ENCODE measurements at regions not wholly inside any gene's neighbourhood (a gene's known extent, or its start where the extent isn't known, plus 50 kb on each side); places are given as distances from the start of the nearest gene placed in this dataset.
"Not testable (repeated sequence)": the region's sequence is repeated elsewhere in the genome, so short reads cannot be mapped to it uniquely, and the experiment has no call there.

- H4K20me1 ChIP-seq (ENCODE audit: insufficient read depth); H3K4me3 ChIP-seq (replicated peaks in 1 of 2; ENCODE audit: low read depth in 1 of 2, low read length in 2 of 2); H3K36me3 ChIP-seq (ENCODE audit: control insufficient read depth in 1 of 2, insufficient read depth in 2 of 2, low read length in 2 of 2); H3K9me2 ChIP-seq (ENCODE audit: insufficient read depth); H3K9me3 ChIP-seq (ENCODE audit: control insufficient read depth in 1 of 2, insufficient read depth in 1 of 2, low read depth in 1 of 2, low read length in 2 of 2); RAD21 ChIA-PET (ENCODE audit: low non-redundant PET in 1 of 2, low total read pairs in 2 of 2, uncharacterized antibody in 2 of 2, unreplicated experiment in 2 of 2); BruUV-seq (replicated peaks); intact Hi-C loops (cut with micrococcal nuclease); CTCF ChIA-PET; H2AFZ ChIP-seq (ENCODE audit: low read depth, low read length, poor library complexity, severe bottlenecking); ATAC-seq; H3K27me3 ChIP-seq (ENCODE audit: insufficient read depth, low read length); H3K4me1 ChIP-seq (ENCODE audit: control insufficient read depth in 1 of 2, insufficient read depth in 2 of 2, low read length in 2 of 2); H3K4me2 ChIP-seq (ENCODE audit: low read length); H3K27ac ChIP-seq (ENCODE audit: low read depth, low read length); POLR2A ChIA-PET; H3K9ac ChIP-seq (ENCODE audit: low read length); DNase-seq (ENCODE audit: low read depth, low spot score); H3K79me2 ChIP-seq (ENCODE audit: insufficient read depth, low read length): not testable (repeated sequence)
Observed at GRCh38 chr10:129066529-129066928, 400.5 kb upstream of the MGMT start.

GRCh38 chr10:129071411-129071810 is 395.6 kb upstream of the MGMT start:
- H3K9ac ChIP-seq (ENCODE audit: low read length); H3K27me3 ChIP-seq (ENCODE audit: insufficient read depth, low read length); H3K9me3 ChIP-seq (ENCODE audit: control insufficient read depth in 1 of 2, insufficient read depth in 1 of 2, low read depth in 1 of 2, low read length in 2 of 2); RAD21 ChIA-PET (ENCODE audit: low non-redundant PET in 1 of 2, low total read pairs in 2 of 2, uncharacterized antibody in 2 of 2, unreplicated experiment in 2 of 2); H3K79me2 ChIP-seq (ENCODE audit: insufficient read depth, low read length); POLR2A ChIA-PET; ATAC-seq; H3K36me3 ChIP-seq (ENCODE audit: control insufficient read depth in 1 of 2, insufficient read depth in 2 of 2, low read length in 2 of 2); H3K9me2 ChIP-seq (ENCODE audit: insufficient read depth); intact Hi-C loops (cut with micrococcal nuclease); H4K20me1 ChIP-seq (ENCODE audit: insufficient read depth); DNase-seq (ENCODE audit: low read depth, low spot score); H2AFZ ChIP-seq (ENCODE audit: low read depth, low read length, poor library complexity, severe bottlenecking); BruUV-seq (replicated peaks); H3K4me2 ChIP-seq (ENCODE audit: low read length); CTCF ChIA-PET; H3K27ac ChIP-seq (ENCODE audit: low read depth, low read length); H3K4me1 ChIP-seq (ENCODE audit: control insufficient read depth in 1 of 2, insufficient read depth in 2 of 2, low read length in 2 of 2); H3K4me3 ChIP-seq (replicated peaks in 1 of 2; ENCODE audit: low read depth in 1 of 2, low read length in 2 of 2): not testable (repeated sequence)

- Histone ChIP-seq H4K20me1 (ENCODE audit: insufficient read depth) (no peaks in the 10 kb centered on the region), H3K9me2 (ENCODE audit: insufficient read depth) (no peaks in the 10 kb centered on the region), H3K4me2 (ENCODE audit: low read length) (no peak overlapping the region), H3K27me3 (ENCODE audit: insufficient read depth, low read length) (no peaks in the 10 kb centered on the region), H3K4me1 (ENCODE audit: control insufficient read depth in 1 of 2, insufficient read depth in 2 of 2, low read length in 2 of 2) (no peaks in the 10 kb centered on the region), H3K36me3 (ENCODE audit: control insufficient read depth in 1 of 2, insufficient read depth in 2 of 2, low read length in 2 of 2) (no peaks in the 10 kb centered on the region), H3K79me2 (ENCODE audit: insufficient read depth, low read length) (no peaks in the 10 kb centered on the region), H3K27ac (ENCODE audit: low read depth, low read length) (no peak overlapping the region), H3K4me3 (replicated peaks in 1 of 2; ENCODE audit: low read depth in 1 of 2, low read length in 2 of 2) (no peak overlapping the region), H3K9me3 (ENCODE audit: control insufficient read depth in 1 of 2, insufficient read depth in 1 of 2, low read depth in 1 of 2, low read length in 2 of 2) (peaks cover 18 to 28% of the 10 kb centered on the region in 2 experiments; a peak in 2 of 4 replicates), H3K9ac (ENCODE audit: low read length) (no peak overlapping the region), H2AFZ (ENCODE audit: low read depth, low read length, poor library complexity, severe bottlenecking) (no peak overlapping the region)
- RAD21 ChIA-PET (ENCODE audit: low non-redundant PET in 1 of 2, low total read pairs in 2 of 2, uncharacterized antibody in 2 of 2, unreplicated experiment in 2 of 2): no interaction called here
- no peak for DNase-seq (ENCODE audit: low read depth, low spot score)
- ATAC-seq: no peak
- POLR2A ChIA-PET: no interaction called here
- CTCF ChIA-PET: no interaction called here
- no TSS peak for BruUV-seq (replicated peaks)
- intact Hi-C loops (cut with micrococcal nuclease): no loop called here
- TF ChIP-seq CTCF (IDR thresholded peaks at IDR 0.05 in 2 of 3, conservative IDR thresholded peaks at IDR 0.05 in 1 of 3; ENCODE audit: borderline replicate concordance in 1 of 3, insufficient read depth in 1 of 3, low read depth in 2 of 3, low read length in 2 of 3): no peak
- no peak for TF ChIP-seq SP1 (IDR thresholded peaks at IDR 0.05; ENCODE audit: low read depth)
- TF ChIP-seq ZFX (IDR thresholded peaks at IDR 0.05): no peak
- TF ChIP-seq YY1 (IDR thresholded peaks at IDR 0.05; ENCODE audit: extremely low read depth, insufficient replicate concordance, low read depth, low read length): no peak
- TF ChIP-seq ATF3 (IDR thresholded peaks at IDR 0.05): no peak
- TF ChIP-seq POLR2AphosphoS5 (IDR thresholded peaks at IDR 0.05; ENCODE audit: low read depth, low read length): no peak
- TF ChIP-seq CBX3 (IDR thresholded peaks at IDR 0.05; ENCODE audit: low read depth): no peak
- TF ChIP-seq POLR2A (IDR thresholded peaks at IDR 0.05; ENCODE audit: borderline replicate concordance, extremely low read depth, insufficient read depth, insufficient read length): no peak
- TF ChIP-seq MAX (IDR thresholded peaks at IDR 0.05): no peak
- TF ChIP-seq EZH2phosphoT487 (IDR thresholded peaks at IDR 0.05; ENCODE audit: borderline replicate concordance): no peak
- no peak for TF ChIP-seq RAD21 (IDR thresholded peaks at IDR 0.05; ENCODE audit: low read depth)
- TF ChIP-seq CEBPB (IDR thresholded peaks at IDR 0.05; ENCODE audit: low read depth): no peak
- TF ChIP-seq FOSL1 (IDR thresholded peaks at IDR 0.05; ENCODE audit: low read depth): no peak
- no peak for TF ChIP-seq EGR1 (IDR thresholded peaks at IDR 0.05; ENCODE audit: low read depth)
- TF ChIP-seq EZH2 (IDR thresholded peaks at IDR 0.05): no peak
- TF ChIP-seq ELF1 (IDR thresholded peaks at IDR 0.05; ENCODE audit: borderline replicate concordance, low read depth): no peak
Observed at GRCh38 chr10:129074939-129075338, 392.1 kb upstream of the MGMT start.
